Small intestine (tissue), 7 donors: ENCODE measurements at regions not wholly inside any gene's neighbourhood (a gene's known extent, or its start where the extent isn't known, plus 50 kb on each side); places are given as distances from the start of the nearest gene placed in this dataset.
"Not testable (repeated sequence)": the region's sequence is repeated elsewhere in the genome, so short reads cannot be mapped to it uniquely, and the experiment has no call there.

Experiments
- DNase-seq, 2 donors: peaks; one replicate each; pipeline versions ENCODE4 v3.0.0 to v3.0.0-alpha.2; 2013
- FAIRE-seq: peaks from 2 replicates; lab custom pipeline; 2012; peaks lifted over from hg19 to GRCh38; lab: Jason Lieb, UNC
- H3K27ac ChIP-seq, 3 donors: one replicate each; pipeline ENCODE4 v1.5.1; 2013; ENCODE audit warnings: low read length in 2 of 3, mild to moderate bottlenecking in 2 of 3, control low read depth in 1 of 3, inconsistent platforms in 1 of 3, low read depth in 1 of 3, moderate library complexity in 1 of 3
- H3K27me3 ChIP-seq, 3 donors: one replicate each; pipeline ENCODE4 v1.6.1; 2013; ENCODE audit warnings: low read length in 3 of 3, inconsistent platforms in 1 of 3; ENCODE audit not compliant: control insufficient read depth in 3 of 3, insufficient read depth in 3 of 3
- H3K36me3 ChIP-seq, 3 donors: one replicate each; pipeline ENCODE4 v1.6.1; 2013; ENCODE audit warnings: low read length in 3 of 3, inconsistent platforms in 1 of 3, low read depth in 1 of 3, mild to moderate bottlenecking in 1 of 3, moderate library complexity in 1 of 3; ENCODE audit not compliant: control insufficient read depth in 3 of 3, insufficient read depth in 2 of 3
- H3K4me1 ChIP-seq, 3 donors: one replicate each; pipeline ENCODE4 v1.6.1; 2013; ENCODE audit warnings: low read length in 2 of 3, inconsistent platforms in 1 of 3, low read depth in 1 of 3, mild to moderate bottlenecking in 1 of 3, moderate library complexity in 1 of 3; ENCODE audit not compliant: control insufficient read depth in 3 of 3, insufficient read depth in 2 of 3
- H3K4me3 ChIP-seq, 3 donors: one replicate each; pipeline ENCODE4 v1.5.1; 2013; ENCODE audit warnings: low read length in 3 of 3, control low read depth in 1 of 3, inconsistent platforms in 1 of 3, low read depth in 1 of 3, mild to moderate bottlenecking in 1 of 3, moderate library complexity in 1 of 3
- H3K9me3 ChIP-seq, 2 donors: one replicate each; pipeline ENCODE4 v1.6.1; 2013; ENCODE audit warnings: low read depth in 1 of 2, low read length in 1 of 2; ENCODE audit not compliant: control insufficient read depth in 2 of 2, insufficient read depth in 1 of 2
- WGBS, 3 donors: extraction: QIAGEN DNeasy Blood & Tissue Kit; methylation state at CpG; one replicate each; pipeline ENCODE4 v1.1.7; 2013; 5-methylcytosine and 5-hydroxymethylcytosine counted together
- donor health status: healthy with polysubstance abuse.
- donor health status: control.
- donor health status: control.
- donor health status: Bipolar disorder and iron deficiency.
- donor health status: healthy.

- no peak overlapping the region for H3K4me3 ChIP-seq
- H3K27ac ChIP-seq = no peak overlapping the region
- no peaks in the 10 kb centered on the region for H3K27me3 ChIP-seq
- 14 to 35% (median 19%) methylated on average over 3 of the region's 3 CpGs for WGBS, 3 donors
- FAIRE-seq (no peak), DNase-seq (peak; percentile 2 to 13)
- H3K9me3 ChIP-seq = no peaks in the 10 kb centered on the region
- no peaks in the 10 kb centered on the region for H3K4me1 ChIP-seq
- no peaks in the 10 kb centered on the region for H3K36me3 ChIP-seq
Observed at GRCh38 chr6:120378582-120379220, 955.6 kb downstream of the TBC1D32 start.

DNA sequence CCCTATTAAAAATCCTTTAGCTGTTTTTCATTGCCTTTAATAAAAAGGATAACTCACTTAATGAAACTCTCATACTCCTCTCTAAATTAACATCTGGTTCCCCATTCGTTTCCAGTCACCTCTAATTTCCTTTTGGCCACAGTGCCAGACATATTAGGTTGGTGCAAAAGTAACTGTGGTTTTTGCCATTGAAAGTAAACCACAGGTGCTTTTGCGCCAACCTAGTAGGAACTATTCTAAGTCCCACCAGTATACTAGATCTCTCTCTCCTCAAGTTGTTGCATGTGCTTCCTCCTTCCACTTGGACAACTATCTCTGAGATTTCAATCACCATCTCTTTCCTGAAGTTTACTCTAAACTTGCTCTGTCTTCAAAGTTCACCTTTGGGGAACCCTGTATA, 961.1 kb downstream of the TBC1D32 start:
- Histone ChIP-seq H3K4me3 (no peak overlapping the region), H3K36me3 (no peaks in the 10 kb centered on the region), H3K27ac (no peak overlapping the region), H3K4me1 (no peaks in the 10 kb centered on the region), H3K27me3 (no peaks in the 10 kb centered on the region), H3K9me3 (no peaks in the 10 kb centered on the region)
- FAIRE-seq (no peak), DNase-seq (no peak)
- WGBS, 3 donors = 48 to 62% (median 61%) methylated on average over 2 of the region's 2 CpGs

DNA sequence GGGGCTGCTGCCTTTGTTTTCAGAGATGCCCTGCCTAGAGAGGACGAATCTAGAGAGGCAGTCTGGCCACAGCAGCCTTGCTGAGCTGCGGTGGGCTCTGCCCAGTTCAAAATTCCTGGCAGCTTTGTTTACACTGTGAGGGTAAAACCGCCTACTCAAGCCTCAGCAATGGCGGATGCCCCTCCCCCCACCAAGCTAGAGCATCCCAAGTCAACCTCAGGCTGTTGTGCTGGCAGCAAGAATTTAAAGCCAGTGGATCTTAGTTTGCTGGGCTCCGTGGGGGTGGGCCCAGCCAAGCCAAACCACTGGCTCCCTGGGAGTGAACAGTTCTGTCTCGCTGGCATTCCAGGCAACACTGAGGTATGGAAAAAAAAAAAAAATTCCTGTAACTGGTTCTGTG, 970.9 kb downstream of the TBC1D32 start:
- no peak for FAIRE-seq
- peaks cover 0 to 20% of the 10 kb centered on the region in 2 donors for H3K9me3 ChIP-seq
- DNase-seq = no peak
- WGBS, 3 donors = 60 to 67% (median 66%) methylated on average over 6 of the region's 6 CpGs
- H3K36me3 ChIP-seq = no peaks in the 10 kb centered on the region
- no peaks in the 10 kb centered on the region for H3K4me1 ChIP-seq
- H3K27me3 ChIP-seq = no peaks in the 10 kb centered on the region
- H3K4me3 ChIP-seq = no peak overlapping the region
- no peak overlapping the region for H3K27ac ChIP-seq

GRCh38 chr6:120358535-120358934, 975.7 kb downstream of the TBC1D32 start:
- FAIRE-seq = not testable (repeated sequence)
- WGBS, 3 donors = 75 to 86% (median 78%) methylated on average over 4 of the region's 4 CpGs

DNA sequence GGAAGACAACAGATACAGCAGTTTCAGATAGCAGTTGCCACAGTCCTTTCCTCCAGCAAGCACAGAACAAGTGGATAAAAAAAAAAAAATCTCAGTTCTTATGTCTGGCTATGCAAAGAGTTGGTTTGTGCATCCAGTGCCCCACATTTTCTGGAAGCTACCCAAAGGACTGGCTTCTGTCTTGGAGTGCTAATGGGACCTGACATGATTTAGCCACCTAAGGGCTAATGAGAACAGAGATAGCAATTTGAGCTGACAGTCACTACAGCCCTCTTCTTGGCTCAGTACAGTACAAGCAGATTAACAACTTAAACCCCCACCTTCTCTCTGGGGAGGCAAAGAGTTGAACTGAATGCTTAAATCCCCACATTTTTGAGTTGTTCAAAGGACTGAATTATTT, 976.8 kb downstream of the TBC1D32 start:
- H3K27me3 ChIP-seq = no peaks in the 10 kb centered on the region
- no peak for FAIRE-seq

More at GRCh38 chr6:120358535-120358934, 975.7 kb downstream of the TBC1D32 start:
- H3K4me1 ChIP-seq, H3K27ac ChIP-seq, H3K4me3 ChIP-seq, H3K36me3 ChIP-seq, DNase-seq, H3K27me3 ChIP-seq: not testable (repeated sequence)
- H3K9me3 ChIP-seq = peaks cover 0 to 26% of the 10 kb centered on the region in 2 donors

DNA sequence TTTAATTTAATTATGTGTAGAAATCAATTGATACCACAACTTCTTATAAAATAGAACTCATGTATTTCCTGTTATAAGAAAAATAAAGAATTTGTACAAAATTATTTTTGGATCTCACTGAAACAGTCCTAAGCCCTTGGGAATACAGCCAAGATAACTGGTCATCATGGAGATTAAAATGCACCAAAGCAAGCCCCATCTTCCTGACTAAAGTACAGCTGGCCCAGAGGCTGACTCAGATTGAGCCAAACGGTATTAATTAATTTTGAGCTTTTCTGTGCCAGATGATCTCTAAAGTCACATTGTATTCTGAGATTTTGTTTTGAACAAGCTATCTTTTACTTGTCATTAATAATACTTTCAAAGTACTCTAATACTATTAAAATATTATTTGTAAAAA, 978.5 kb downstream of the TBC1D32 start:
- Histone ChIP-seq H3K4me1 (no peaks in the 10 kb centered on the region), H3K27ac (no peak overlapping the region), H3K27me3 (no peaks in the 10 kb centered on the region), H3K9me3 (peaks cover 0 to 20% of the 10 kb centered on the region in 2 donors), H3K4me3 (no peak overlapping the region), H3K36me3 (no peaks in the 10 kb centered on the region)
- DNase-seq = no peak
- no peak for FAIRE-seq
- WGBS, 3 donors = 62 to 78% (median 77%) methylated on average over 1 of the region's 1 CpG

More for the DNA sequence above, 976.8 kb downstream of the TBC1D32 start:
- Histone ChIP-seq H3K27ac (no peak overlapping the region), H3K9me3 (peaks cover 0 to 20% of the 10 kb centered on the region in 2 donors), H3K4me1 (no peaks in the 10 kb centered on the region), H3K4me3 (no peak overlapping the region), H3K36me3 (no peaks in the 10 kb centered on the region)
- DNase-seq = no peak

DNA sequence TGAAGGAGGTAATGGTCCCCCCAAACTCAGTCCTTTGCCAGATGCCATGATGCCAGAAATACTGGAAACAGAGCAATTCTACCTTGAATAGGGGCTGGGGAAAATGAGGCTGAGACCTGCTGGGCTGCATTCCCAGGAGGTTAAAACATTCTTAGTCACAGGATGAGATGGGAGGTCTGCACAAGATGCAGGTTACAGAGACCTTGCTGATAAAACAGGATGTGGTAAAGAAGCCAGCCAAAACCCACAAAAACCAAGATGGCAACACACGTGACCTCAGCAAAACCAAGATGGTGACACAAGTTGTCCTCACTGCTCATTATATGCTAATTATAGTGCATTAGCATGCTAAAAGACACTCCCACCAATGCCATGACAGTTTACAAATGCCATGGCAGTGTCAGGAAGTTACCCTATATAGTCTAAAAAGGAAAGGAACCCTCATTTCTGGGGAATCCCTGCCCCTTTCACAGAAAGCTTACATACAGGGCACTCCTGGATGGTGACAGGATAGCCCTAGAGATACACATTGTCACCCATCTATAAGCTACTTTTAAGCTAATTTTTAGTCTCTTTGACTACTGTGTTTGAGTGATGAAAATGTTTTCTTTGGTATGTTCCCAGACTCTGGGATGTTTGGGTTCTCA, 979.7 kb downstream of the TBC1D32 start:
- H3K36me3 ChIP-seq = no peaks in the 10 kb centered on the region
- no peak overlapping the region for H3K27ac ChIP-seq
- 41 to 60% (median 57%) methylated on average over 1 of the region's 1 CpG for WGBS, 3 donors
- H3K4me1 ChIP-seq = no peaks in the 10 kb centered on the region
- H3K4me3 ChIP-seq = no peak overlapping the region
- peaks cover 0 to 20% of the 10 kb centered on the region in 2 donors for H3K9me3 ChIP-seq
- FAIRE-seq = no peak
- DNase-seq = no peak
- no peaks in the 10 kb centered on the region for H3K27me3 ChIP-seq

GRCh38 chr6:120352491-120352890, 981.8 kb downstream of the TBC1D32 start:
- Histone ChIP-seq H3K9me3 (peaks cover 0 to 4% of the 10 kb centered on the region in 2 donors), H3K36me3 (no peaks in the 10 kb centered on the region), H3K27ac (no peak overlapping the region), H3K4me1 (no peaks in the 10 kb centered on the region), H3K4me3 (no peak overlapping the region), H3K27me3 (no peaks in the 10 kb centered on the region)
- DNase-seq = no peak
- no peak for FAIRE-seq
